ENCODE measurements at regions not wholly inside any gene's neighbourhood (a gene's known extent, or its start where the extent isn't known, plus 50 kb on each side); places are given as distances from the start of the nearest gene placed in this dataset.

DNA sequence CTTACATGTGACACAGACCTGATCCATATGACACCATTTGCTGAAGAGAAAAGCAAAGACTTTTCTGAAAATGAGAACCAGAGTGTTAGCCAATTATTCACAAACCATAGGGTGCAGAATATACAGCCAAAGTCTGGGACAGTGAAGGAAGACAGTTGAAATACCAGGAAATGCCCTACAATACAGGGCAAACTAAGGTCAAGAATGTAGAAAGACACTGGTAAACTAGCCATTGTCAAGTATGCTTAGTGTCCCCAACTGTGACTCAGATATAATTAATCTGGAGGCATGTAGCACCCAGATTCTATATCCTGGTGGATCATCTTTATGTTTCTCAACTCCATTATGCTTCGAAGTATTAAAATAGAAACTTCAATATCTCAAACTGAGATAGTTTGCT is 200.9 kb upstream of the FSTL5 start:
- TF ChIP-seq, protein P1, sequence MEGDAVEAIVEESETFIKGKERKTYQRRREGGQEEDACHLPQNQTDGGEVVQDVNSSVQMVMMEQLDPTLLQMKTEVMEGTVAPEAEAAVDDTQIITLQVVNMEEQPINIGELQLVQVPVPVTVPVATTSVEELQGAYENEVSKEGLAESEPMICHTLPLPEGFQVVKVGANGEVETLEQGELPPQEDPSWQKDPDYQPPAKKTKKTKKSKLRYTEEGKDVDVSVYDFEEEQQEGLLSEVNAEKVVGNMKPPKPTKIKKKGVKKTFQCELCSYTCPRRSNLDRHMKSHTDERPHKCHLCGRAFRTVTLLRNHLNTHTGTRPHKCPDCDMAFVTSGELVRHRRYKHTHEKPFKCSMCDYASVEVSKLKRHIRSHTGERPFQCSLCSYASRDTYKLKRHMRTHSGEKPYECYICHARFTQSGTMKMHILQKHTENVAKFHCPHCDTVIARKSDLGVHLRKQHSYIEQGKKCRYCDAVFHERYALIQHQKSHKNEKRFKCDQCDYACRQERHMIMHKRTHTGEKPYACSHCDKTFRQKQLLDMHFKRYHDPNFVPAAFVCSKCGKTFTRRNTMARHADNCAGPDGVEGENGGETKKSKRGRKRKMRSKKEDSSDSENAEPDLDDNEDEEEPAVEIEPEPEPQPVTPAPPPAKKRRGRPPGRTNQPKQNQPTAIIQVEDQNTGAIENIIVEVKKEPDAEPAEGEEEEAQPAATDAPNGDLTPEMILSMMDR (conservative IDR thresholded peaks at IDR 0.05; ENCODE audit: low read depth, low read length), result no peak
- TF ChIP-seq EZH2 (IDR thresholded peaks at IDR 0.05; ENCODE audit: low read length, unreplicated experiment) (no peak), EZH2phosphoT487 (IDR thresholded peaks at IDR 0.05; ENCODE audit: borderline replicate concordance, low read length) (no peak)

Measured in PC-3 (cell line).